Endodermal cell (in vitro differentiated cells): ENCODE measurements at regions not wholly inside any gene's neighbourhood (a gene's known extent, or its start where the extent isn't known, plus 50 kb on each side); places are given as distances from the start of the nearest gene placed in this dataset.

Experiments used
- DNase-seq: peaks from one replicate; pipeline ENCODE4 v3.0.0-alpha.2; 2017
- H3K27ac ChIP-seq: 2 replicates; pipeline ENCODE4 v1.5.1; 2013; ENCODE audit warnings: mild to moderate bottlenecking, low read depth, low read length, moderate library complexity
- H3K27me3 ChIP-seq: 2 replicates; pipeline ENCODE4 v1.6.1; 2013; ENCODE audit warnings: mild to moderate bottlenecking, low read length, moderate library complexity; ENCODE audit not compliant: insufficient read depth, control insufficient read depth, poor library complexity, severe bottlenecking
- H3K36me3 ChIP-seq: 2 replicates; pipeline ENCODE4 v1.7.0; 2013; ENCODE audit warnings: mild to moderate bottlenecking, low read length, moderate library complexity; ENCODE audit not compliant: control insufficient read depth, insufficient read depth
- H3K4me1 ChIP-seq: one replicate; pipeline ENCODE4 v1.7.0; 2013; ENCODE audit warnings: low read length; ENCODE audit not compliant: control insufficient read depth, insufficient read depth
- H3K4me3 ChIP-seq: 2 replicates; pipeline ENCODE4 v1.5.1; 2013; ENCODE audit warnings: mild to moderate bottlenecking, low read length, moderate library complexity
- H3K9ac ChIP-seq: 2 replicates; pipeline ENCODE4 v1.6.1; 2013; ENCODE audit warnings: mild to moderate bottlenecking, low read length, moderate library complexity; ENCODE audit not compliant: poor library complexity, severe bottlenecking; ENCODE audit errors: extremely low read depth
- H3K9me3 ChIP-seq: 2 replicates; pipeline ENCODE4 v1.6.1; 2013; ENCODE audit warnings: mild to moderate bottlenecking, low read length, moderate library complexity; ENCODE audit not compliant: control insufficient read depth
- H3K27ac Mint-ChIP-seq: 2 replicates; pipeline ENCODE4 v1.8.0; 2020; ENCODE audit warnings: mixed read lengths
- H3K27me3 Mint-ChIP-seq: 2 replicates; pipeline ENCODE4 v1.8.0; 2021; ENCODE audit warnings: mild to moderate bottlenecking, mixed read lengths; ENCODE audit not compliant: insufficient read depth
- H3K36me3 Mint-ChIP-seq: 2 replicates; pipeline ENCODE4 v1.8.0; 2020; ENCODE audit warnings: low read depth, mixed read lengths
- H3K4me1 Mint-ChIP-seq: 2 replicates; pipeline ENCODE4 v1.8.0; 2020; ENCODE audit warnings: mixed read lengths
- H3K4me3 Mint-ChIP-seq: 2 replicates; pipeline ENCODE4 v1.8.0; 2020; ENCODE audit warnings: mild to moderate bottlenecking, moderate library complexity, mixed read lengths
- H3K9me3 Mint-ChIP-seq: 2 replicates; pipeline ENCODE4 v1.8.0; 2020; ENCODE audit warnings: mild to moderate bottlenecking, mixed read lengths
- CTCF ChIP-seq: fragments of 200-600 bp; sonication (generic); conservative IDR thresholded peaks from 2 replicates; pipeline ENCODE4 v1.5.0; 2021; ENCODE audit warnings: antibody characterized with exemption, mild to moderate bottlenecking
- WGBS, 2 experiments: methylation state at CpG; one replicate each; pipeline versions ENCODE4 v1.1.5 to v1.1.7; 2013; ENCODE audit warnings: missing lambda C conversion rate in 2 of 2, mixed read lengths in 1 of 2; ENCODE audit not compliant: insufficient coverage in 1 of 2, insufficient read length in 1 of 2; 5-methylcytosine and 5-hydroxymethylcytosine counted together

- no peaks in the 10 kb centered on the region for H3K4me1 ChIP-seq
Observed at GRCh38 chr18:67735506-67735905, 219.0 kb upstream of the DSEL start.

GRCh38 chr18:67733088-67733487 is 216.6 kb upstream of the DSEL start:
- Histone ChIP-seq H3K9me3 (no peaks in the 10 kb centered on the region), H3K27me3 (no peaks in the 10 kb centered on the region), H3K27ac (no peak overlapping the region), H3K4me3 (no peak overlapping the region), H3K36me3 (no peaks in the 10 kb centered on the region), H3K4me1 (no peaks in the 10 kb centered on the region), H3K9ac (no peak overlapping the region)
- Mint-ChIP-seq H3K4me1 (no peaks in the 10 kb centered on the region), H3K36me3 (no peaks in the 10 kb centered on the region), H3K27me3 (no peaks in the 10 kb centered on the region), H3K4me3 (no peak overlapping the region), H3K27ac (no peak overlapping the region), H3K9me3 (no peaks in the 10 kb centered on the region)
- 75% methylated on average over 1 of the region's 1 CpG; no CpG with 5 or more reads in 1 of the 2 experiments for WGBS, 2 experiments
- TF ChIP-seq CTCF, result no peak
- no peak for DNase-seq

More at GRCh38 chr18:67735506-67735905, 219.0 kb upstream of the DSEL start:
- no peaks in the 10 kb centered on the region for H3K27me3 Mint-ChIP-seq
- no peak for DNase-seq
- H3K36me3 Mint-ChIP-seq, result no peaks in the 10 kb centered on the region
- H3K9me3 Mint-ChIP-seq, result no peaks in the 10 kb centered on the region
- no peaks in the 10 kb centered on the region for H3K27me3 ChIP-seq
- no peak overlapping the region for H3K27ac ChIP-seq
- no peak overlapping the region for H3K27ac Mint-ChIP-seq
- no peaks in the 10 kb centered on the region for H3K36me3 ChIP-seq
- no peaks in the 10 kb centered on the region for H3K9me3 ChIP-seq
- no peak overlapping the region for H3K9ac ChIP-seq
- TF ChIP-seq CTCF, result no peak
- no peaks in the 10 kb centered on the region for H3K4me1 Mint-ChIP-seq
- H3K4me3 ChIP-seq, result no peak overlapping the region
- WGBS, 2 experiments, result 91% methylated on average over 6 of the region's 6 CpGs; no CpG with 5 or more reads in 1 of the 2 experiments
- H3K4me3 Mint-ChIP-seq, result no peak overlapping the region

- no peaks in the 10 kb centered on the region for H3K9me3 Mint-ChIP-seq
- H3K9ac ChIP-seq, result no peak overlapping the region
- H3K4me1 Mint-ChIP-seq, result no peaks in the 10 kb centered on the region
- H3K27ac ChIP-seq, result no peak overlapping the region
- H3K4me1 ChIP-seq, result no peaks in the 10 kb centered on the region
- no peaks in the 10 kb centered on the region for H3K27me3 Mint-ChIP-seq
- H3K27me3 ChIP-seq, result no peaks in the 10 kb centered on the region
- H3K4me3 Mint-ChIP-seq, result no peak overlapping the region
- 89 to 100% methylated on average over 1 of the region's 1 CpG for WGBS, 2 experiments
- no peak overlapping the region for H3K4me3 ChIP-seq
- no peak for TF ChIP-seq CTCF
- no peaks in the 10 kb centered on the region for H3K36me3 ChIP-seq
- H3K9me3 ChIP-seq, result no peaks in the 10 kb centered on the region
- no peaks in the 10 kb centered on the region for H3K36me3 Mint-ChIP-seq
- no peak for DNase-seq
- no peak overlapping the region for H3K27ac Mint-ChIP-seq
Observed at GRCh38 chr18:67731851-67732250, 215.3 kb upstream of the DSEL start.
